IMR-90 (cell line): ENCODE measurements at regions not wholly inside any gene's neighbourhood (a gene's known extent, or its start where the extent isn't known, plus 50 kb on each side); places are given as distances from the start of the nearest gene placed in this dataset.

Experiments
- ATAC-seq: fragments of 200-7000 bp; cut with Tn5 transposase; 2 replicates; pipeline ENCODE4 v1.9.1; 2020; ENCODE audit warnings: low read depth, mild to moderate bottlenecking, moderate library complexity
- BruUV-seq: library from RNA; stranded (reverse); fragments of 400-500 nt; replicated peaks from 2 replicates; lab custom pipeline; 2021; lab: Mats Ljungman, UMichigan
- CTCF ChIA-PET: fragments of 300-600 bp; formaldehyde crosslinking; extraction: SDS; loops from one replicate; lab custom pipeline; 2021; ENCODE audit warnings: antibody characterized with exemption; lab: Yijun Ruan, JAX
- POLR2A ChIA-PET: fragments of 300-600 bp; sonication (Branson Sonifier 250); formaldehyde crosslinking; loops from one replicate; lab custom pipeline; 2022; ENCODE audit warnings: antibody characterized with exemption; ENCODE audit not compliant: unreplicated experiment; lab: Charles Lee
- DNase-seq: peaks from one replicate; pipeline ENCODE4 v3.0.0; 2013
- H2AFZ ChIP-seq: replicated peaks from 2 replicates; pipeline ENCODE3; 2013; ENCODE audit warnings: low read length, mild to moderate bottlenecking; ENCODE audit not compliant: poor library complexity
- H2AK5ac ChIP-seq: 2 replicates; pipeline ENCODE4 v1.6.1; 2013; ENCODE audit warnings: low read depth, low read length, inconsistent platforms
- H2AK9ac ChIP-seq: replicated peaks from 2 replicates; pipeline ENCODE3; 2013; ENCODE audit warnings: mild to moderate bottlenecking, low read depth, low read length, moderate library complexity; ENCODE audit not compliant: poor library complexity
- H2BK120ac ChIP-seq: 2 replicates; pipeline ENCODE4 v1.6.1; 2013; ENCODE audit warnings: low read depth, low read length, inconsistent platforms
- H2BK15ac ChIP-seq: 3 replicates; pipeline ENCODE4 v1.6.1; 2013; ENCODE audit warnings: low read depth, low read length, inconsistent platforms
- H2BK20ac ChIP-seq: 2 replicates; pipeline ENCODE4 v1.6.1; 2013; ENCODE audit warnings: low read depth, mild to moderate bottlenecking, inconsistent platforms, low read length, moderate library complexity
- H2BK5ac ChIP-seq: 2 replicates; pipeline ENCODE4 v1.6.1; 2013; ENCODE audit warnings: mild to moderate bottlenecking, low read depth, low read length, inconsistent platforms; ENCODE audit not compliant: poor library complexity, severe bottlenecking
- H3K14ac ChIP-seq: replicated peaks from 2 replicates; pipeline ENCODE4 v1.6.1; 2013; ENCODE audit warnings: low read depth, low read length, inconsistent platforms
- H3K18ac ChIP-seq: 2 replicates; pipeline ENCODE4 v1.6.1; 2013; ENCODE audit warnings: low read depth, low read length, control low read depth
- H3K23ac ChIP-seq: 2 replicates; pipeline ENCODE4 v1.6.1; 2013; ENCODE audit warnings: low read depth, low read length, inconsistent platforms
- H3K27ac ChIP-seq: 2 replicates; pipeline ENCODE4 v1.5.1; 2013; ENCODE audit warnings: mild to moderate bottlenecking, control low read depth, low read length; ENCODE audit not compliant: insufficient read depth
- H3K27me3 ChIP-seq: 2 replicates; pipeline ENCODE4 v1.6.1; 2013; ENCODE audit warnings: low read length; ENCODE audit not compliant: control insufficient read depth, insufficient read depth
- H3K36me3 ChIP-seq: 2 replicates; pipeline ENCODE4 v1.6.1; 2013; ENCODE audit warnings: low read length, mixed read lengths; ENCODE audit not compliant: control insufficient read depth, insufficient read depth
- H3K4ac ChIP-seq: 2 replicates; pipeline ENCODE4 v1.6.1; 2013; ENCODE audit warnings: low read depth, low read length, inconsistent platforms
- H3K4me1 ChIP-seq: 2 replicates; pipeline ENCODE4 v1.6.1; 2013; ENCODE audit warnings: low read length, mixed read lengths; ENCODE audit not compliant: control insufficient read depth, insufficient read depth
- H3K4me2 ChIP-seq: 2 replicates; pipeline ENCODE4 v1.6.1; 2013; ENCODE audit warnings: low read depth, mild to moderate bottlenecking, control low read depth, low read length, moderate library complexity
- H3K4me3 ChIP-seq: 2 replicates; pipeline ENCODE4 v1.5.1; 2013; ENCODE audit warnings: low read depth, mild to moderate bottlenecking, control low read depth, low read length, moderate library complexity; ENCODE audit not compliant: insufficient read depth
- H3K56ac ChIP-seq: 2 replicates; pipeline ENCODE4 v1.6.1; 2013; ENCODE audit warnings: low read length, inconsistent platforms; ENCODE audit not compliant: insufficient read depth; ENCODE audit errors: extremely low read depth
- H3K79me1 ChIP-seq, 2 experiments: 2 replicates each; pipeline ENCODE4 v1.6.1; 2013; ENCODE audit warnings: low read length in 2 of 2, inconsistent platforms in 1 of 2, low read depth in 1 of 2
- H3K9ac ChIP-seq: 2 replicates; pipeline ENCODE4 v1.6.1; 2013; ENCODE audit warnings: low read depth, low read length, control low read depth
- H3K9me1 ChIP-seq: 2 replicates; pipeline ENCODE4 v1.6.1; 2013; ENCODE audit warnings: low read length, inconsistent platforms; ENCODE audit not compliant: insufficient read depth
- H3K9me3 ChIP-seq: 2 replicates; pipeline ENCODE4 v1.6.1; 2013; ENCODE audit warnings: low read length; ENCODE audit not compliant: control insufficient read depth, insufficient read depth
- H4K20me1 ChIP-seq: 2 replicates; pipeline ENCODE4 v1.6.1; 2013; ENCODE audit warnings: low read length, inconsistent platforms; ENCODE audit not compliant: insufficient read depth
- H4K5ac ChIP-seq: 2 replicates; pipeline ENCODE4 v1.6.1; 2013; ENCODE audit warnings: mild to moderate bottlenecking, low read depth, low read length, control low read depth
- H4K8ac ChIP-seq, 2 experiments: 2 replicates each; pipeline ENCODE4 v1.6.1; 2013; ENCODE audit warnings: low read depth in 2 of 2, low read length in 2 of 2, control low read depth in 1 of 2, inconsistent platforms in 1 of 2
- H4K91ac ChIP-seq: 2 replicates; pipeline ENCODE4 v1.6.1; 2013; ENCODE audit warnings: low read depth, low read length, inconsistent platforms; ENCODE audit not compliant: insufficient read depth
- CEBPB ChIP-seq: IDR thresholded peaks from 2 replicates; pipeline ENCODE4 v1.6.1; 2012; ENCODE audit warnings: low read depth, low read length, improper control_type of control experiment
- CTCF ChIP-seq: conservative IDR thresholded peaks from 2 replicates; pipeline ENCODE4 v1.5.1; 2012; ENCODE audit warnings: mild to moderate bottlenecking, low read depth, low read length, improper control_type of control experiment
- MAFK ChIP-seq: IDR thresholded peaks from 2 replicates; pipeline ENCODE4 v1.6.1; 2012; ENCODE audit warnings: low read depth, low read length, improper control_type of control experiment
- NFE2L2 ChIP-seq: fragments of 150-350 bp; IDR thresholded peaks from 2 replicates; pipeline ENCODE4 v1.6.1; 2016; ENCODE audit warnings: low read depth, mild to moderate bottlenecking, low read length
- RAD21 ChIP-seq: IDR thresholded peaks from 2 replicates; pipeline ENCODE4 v1.6.1; 2012; ENCODE audit warnings: low read length, improper control_type of control experiment
- RCOR1 ChIP-seq: IDR thresholded peaks from 2 replicates; pipeline ENCODE4 v1.6.1; 2012; ENCODE audit warnings: mild to moderate bottlenecking, low read length, improper control_type of control experiment; ENCODE audit not compliant: insufficient replicate concordance
- RFX5 ChIP-seq: IDR thresholded peaks from 2 replicates; pipeline ENCODE4 v1.8.0; 2012; ENCODE audit warnings: low read depth, mild to moderate bottlenecking, low read length, moderate library complexity
- SMC3 ChIP-seq: fragments of 150-350 bp; IDR thresholded peaks from 2 replicates; pipeline ENCODE4 v1.6.1; 2016; ENCODE audit warnings: low read depth, mild to moderate bottlenecking, antibody characterized with exemption, low read length, moderate library complexity
- USF2 ChIP-seq: fragments of 150-350 bp; IDR thresholded peaks from 2 replicates; pipeline ENCODE4 v1.6.1; 2017; ENCODE audit warnings: mild to moderate bottlenecking, antibody characterized with exemption, low read length, low read depth
- WGBS, 2 experiments: methylation state at CpG; one replicate each; pipeline versions ENCODE4 v1.1.5 to v1.1.7; 2013; ENCODE audit warnings: missing lambda C conversion rate in 2 of 2; ENCODE audit not compliant: insufficient read length in 1 of 2; ENCODE audit errors: extremely low coverage in 2 of 2; 5-methylcytosine and 5-hydroxymethylcytosine counted together
- dilution Hi-C: fragments of 300-500 bp; cut with HindIII; formaldehyde crosslinking; loops from one replicate; pipeline ENCODE4 v1.14.3; 2018; ENCODE audit warnings: low sequenced_read_pairs; ENCODE audit not compliant: unreplicated experiment
- in situ Hi-C: fragments of 300-500 bp; cut with MboI; formaldehyde crosslinking; loops from 3 replicates; pipeline ENCODE4 v1.14.3; 2019; ENCODE audit warnings: low sequenced_read_pairs, inconsistent platforms, mixed read lengths
- intact Hi-C: fragments of 100-400 bp; cut with micrococcal nuclease; formaldehyde crosslinking; loops from 2 replicates; pipeline ENCODE4 v1.10.0; 2022

GRCh38 chr5:129405222-129405621 lies 54.9 kb upstream of the ADAMTS19 start:
- H3K23ac ChIP-seq = no peak overlapping the region
- no peak overlapping the region for H4K91ac ChIP-seq
- no peak overlapping the region for H3K14ac ChIP-seq
- H3K4me1 ChIP-seq = no peaks in the 10 kb centered on the region
- no peak overlapping the region for H3K56ac ChIP-seq
- no peak overlapping the region for H3K9ac ChIP-seq
- H3K18ac ChIP-seq = no peak overlapping the region
- dilution Hi-C loops (no loop called here), intact Hi-C loops (no loop called here), in situ Hi-C loops (no loop called here)
- ATAC-seq (no peak), DNase-seq (no peak)
- ChIA-PET POLR2A (no interaction called here), CTCF (interaction anchor here (0.5 to 1.0 kb wide), 2 partner anchors 105 to 132 kb away, joined by 3 to 4 read pairs; no protein-coding TSS in a partner anchor)
- no peak overlapping the region for H4K8ac ChIP-seq
- H4K5ac ChIP-seq = no peak overlapping the region
- no peaks in the 10 kb centered on the region for H3K79me1 ChIP-seq
- H3K9me3 ChIP-seq = no peaks in the 10 kb centered on the region
- H2BK20ac ChIP-seq = no peak overlapping the region
- no peak overlapping the region for H2AK9ac ChIP-seq
- no peak overlapping the region for H2BK120ac ChIP-seq
- BruUV-seq = no TSS peak
- H3K9me1 ChIP-seq = no peaks in the 10 kb centered on the region
- no peak overlapping the region for H2BK5ac ChIP-seq
- no peaks in the 10 kb centered on the region for H3K36me3 ChIP-seq
- no peak overlapping the region for H2AFZ ChIP-seq
- H2BK15ac ChIP-seq = no peak overlapping the region
- no peak overlapping the region for H2AK5ac ChIP-seq
- H3K4me3 ChIP-seq = no peak overlapping the region
- H4K20me1 ChIP-seq = no peaks in the 10 kb centered on the region
- no peak overlapping the region for H3K27ac ChIP-seq
- H3K4me2 ChIP-seq = no peak overlapping the region
- H3K4ac ChIP-seq = no peak overlapping the region
- no peaks in the 10 kb centered on the region for H3K27me3 ChIP-seq
- TF ChIP-seq USF2 (no peak), RAD21 (no peak), CEBPB (no peak), RCOR1 (no peak), NFE2L2 (no peak), SMC3 (no peak), CTCF (no peak), MAFK (no peak), RFX5 (no peak)
- WGBS, 2 experiments = no CpG with 5 or more reads among the region's 2 CpGs
